ENCODE measurements at regions not wholly inside any gene's neighbourhood (a gene's known extent, or its start where the extent isn't known, plus 50 kb on each side); places are given as distances from the start of the nearest gene placed in this dataset.

DNA sequence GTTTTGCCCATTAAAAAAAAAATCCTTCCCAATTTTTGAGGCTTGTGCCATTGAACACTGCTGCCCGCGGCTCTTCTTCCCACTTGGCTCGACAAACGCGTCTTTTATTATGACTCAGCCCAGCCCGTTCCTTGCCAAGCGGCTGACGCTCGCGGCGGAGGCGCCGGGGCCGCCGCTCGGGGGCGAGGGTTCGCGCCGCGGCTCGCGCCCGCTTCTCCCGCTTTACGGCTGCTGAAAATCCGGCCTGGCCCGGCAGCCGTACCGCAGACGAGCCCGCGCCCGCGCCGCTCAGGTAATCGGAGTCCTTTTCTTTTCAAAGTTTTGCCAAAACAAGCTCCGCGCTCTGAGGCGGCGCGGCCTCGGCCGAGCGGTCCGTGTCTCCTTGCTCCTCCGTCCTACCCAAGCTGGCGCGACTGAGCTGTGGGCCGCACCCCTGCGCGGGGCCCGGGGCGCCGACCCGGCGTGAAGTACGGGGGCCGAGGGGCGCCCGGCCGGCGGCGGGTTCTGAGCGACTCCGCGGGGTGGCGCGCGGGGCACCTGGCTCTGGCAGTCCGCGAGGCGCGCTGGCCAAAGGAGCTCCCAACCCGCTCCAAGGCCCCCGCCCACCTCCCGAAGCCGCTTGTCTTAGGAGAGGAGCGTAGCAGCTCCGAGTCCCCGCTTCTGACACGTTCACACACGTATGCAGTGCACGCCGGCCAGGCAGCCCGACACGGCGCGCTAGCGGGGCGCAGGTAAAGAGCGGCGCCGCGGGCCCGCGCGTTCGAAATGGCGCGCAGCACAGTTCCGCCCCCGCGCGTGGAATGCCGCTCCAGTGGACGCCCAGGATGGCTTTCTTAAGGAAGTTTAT, 418.2 kb upstream of the NAALADL2 start:
- peak; percentile 94 for DNase-seq (ENCODE audit: low read depth)
- TF ChIP-seq, protein P1, sequence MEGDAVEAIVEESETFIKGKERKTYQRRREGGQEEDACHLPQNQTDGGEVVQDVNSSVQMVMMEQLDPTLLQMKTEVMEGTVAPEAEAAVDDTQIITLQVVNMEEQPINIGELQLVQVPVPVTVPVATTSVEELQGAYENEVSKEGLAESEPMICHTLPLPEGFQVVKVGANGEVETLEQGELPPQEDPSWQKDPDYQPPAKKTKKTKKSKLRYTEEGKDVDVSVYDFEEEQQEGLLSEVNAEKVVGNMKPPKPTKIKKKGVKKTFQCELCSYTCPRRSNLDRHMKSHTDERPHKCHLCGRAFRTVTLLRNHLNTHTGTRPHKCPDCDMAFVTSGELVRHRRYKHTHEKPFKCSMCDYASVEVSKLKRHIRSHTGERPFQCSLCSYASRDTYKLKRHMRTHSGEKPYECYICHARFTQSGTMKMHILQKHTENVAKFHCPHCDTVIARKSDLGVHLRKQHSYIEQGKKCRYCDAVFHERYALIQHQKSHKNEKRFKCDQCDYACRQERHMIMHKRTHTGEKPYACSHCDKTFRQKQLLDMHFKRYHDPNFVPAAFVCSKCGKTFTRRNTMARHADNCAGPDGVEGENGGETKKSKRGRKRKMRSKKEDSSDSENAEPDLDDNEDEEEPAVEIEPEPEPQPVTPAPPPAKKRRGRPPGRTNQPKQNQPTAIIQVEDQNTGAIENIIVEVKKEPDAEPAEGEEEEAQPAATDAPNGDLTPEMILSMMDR (IDR thresholded peaks at IDR 0.05; ENCODE audit: low read length, missing control alignments), result no peak
- H3K4me3 ChIP-seq (replicated peaks; ENCODE audit: low read depth, low read length), result peak overlapping the region; percentile 72

DNA sequence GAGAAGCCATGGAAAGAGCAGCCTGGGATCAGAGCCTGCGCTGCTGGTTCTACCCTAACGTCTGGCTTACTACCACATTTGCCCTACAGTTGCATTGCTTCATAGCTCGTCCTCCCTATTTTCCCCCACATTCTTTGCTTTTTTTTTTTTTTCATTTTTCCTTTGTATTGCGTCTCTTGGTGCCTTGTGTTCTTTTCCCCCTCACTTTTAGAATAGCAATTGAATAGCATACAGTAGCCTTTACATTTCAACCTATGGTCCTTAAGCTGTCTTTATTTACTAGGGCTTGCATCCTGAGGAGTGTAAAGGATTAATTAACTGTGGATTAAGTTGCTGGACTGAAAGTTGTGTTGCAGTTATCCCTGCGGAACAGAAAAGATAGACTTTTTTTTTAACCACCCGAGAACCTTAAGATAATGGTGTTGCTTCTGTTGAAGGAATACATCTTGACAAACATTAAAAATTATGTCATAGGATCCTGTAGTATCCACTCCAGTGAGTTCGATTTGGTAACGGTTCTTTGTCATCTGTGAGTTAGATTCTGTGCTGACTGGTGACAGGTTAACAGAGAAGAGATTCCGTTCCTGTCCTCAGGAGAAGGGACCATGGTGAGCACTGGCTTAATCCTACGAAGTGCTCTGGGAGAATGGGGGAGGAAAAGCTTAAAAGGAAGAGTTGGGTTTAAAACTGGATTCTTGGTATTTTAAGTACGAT, 417.4 kb upstream of the NAALADL2 start:
- peak overlapping the region; percentile 72 for H3K4me3 ChIP-seq (replicated peaks; ENCODE audit: low read depth, low read length)
- TF ChIP-seq, protein P1 (IDR thresholded peaks at IDR 0.05; ENCODE audit: low read length, missing control alignments), result no peak
- DNase-seq (ENCODE audit: low read depth), result peak; percentile 91

DNA sequence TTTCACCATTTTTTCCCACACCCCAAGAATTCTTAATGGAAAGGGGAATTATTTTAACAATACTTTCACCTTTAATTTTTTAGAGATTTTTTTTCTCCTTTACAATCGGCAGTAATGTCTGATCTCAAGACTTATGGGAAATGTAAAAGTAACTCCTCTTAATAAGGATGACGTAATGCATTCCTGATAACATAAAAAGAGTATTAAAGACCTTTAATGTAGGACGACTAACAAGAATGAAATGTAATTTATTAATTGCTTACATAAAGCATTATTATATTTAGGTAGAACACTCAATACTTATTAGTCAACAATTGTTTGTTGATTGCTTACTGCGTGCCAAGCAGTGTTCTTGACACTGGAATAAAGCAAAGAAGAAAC, 416.8 kb upstream of the NAALADL2 start:
- peak overlapping the region; percentile 72 for H3K4me3 ChIP-seq (replicated peaks; ENCODE audit: low read depth, low read length)
- DNase-seq (ENCODE audit: low read depth), result no peak
- TF ChIP-seq, protein P1 (IDR thresholded peaks at IDR 0.05; ENCODE audit: low read length, missing control alignments), result no peak

DNA sequence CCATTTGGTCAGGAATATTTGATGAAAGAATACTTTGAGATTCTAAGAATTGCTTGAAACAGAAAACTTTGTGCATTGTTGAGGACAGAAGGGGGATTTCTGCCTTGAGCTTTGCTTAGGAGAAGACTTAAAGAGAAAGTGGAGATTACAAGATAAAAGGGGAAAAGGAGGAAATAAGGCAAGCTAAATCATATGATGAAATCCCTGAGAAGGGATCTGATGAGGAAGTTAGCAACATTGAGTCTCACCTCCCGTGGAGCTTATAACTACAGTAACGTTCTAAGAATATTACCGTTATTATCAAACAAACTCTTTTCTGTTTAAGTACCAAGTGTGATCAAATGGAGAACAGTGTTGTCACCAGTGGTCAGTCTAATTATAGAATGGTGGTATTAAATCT, 414.7 kb upstream of the NAALADL2 start:
- no peak overlapping the region for H3K4me3 ChIP-seq (replicated peaks; ENCODE audit: low read depth, low read length)
- no peak for DNase-seq (ENCODE audit: low read depth)
- TF ChIP-seq, protein P1 (IDR thresholded peaks at IDR 0.05; ENCODE audit: low read length, missing control alignments), result no peak

DNA sequence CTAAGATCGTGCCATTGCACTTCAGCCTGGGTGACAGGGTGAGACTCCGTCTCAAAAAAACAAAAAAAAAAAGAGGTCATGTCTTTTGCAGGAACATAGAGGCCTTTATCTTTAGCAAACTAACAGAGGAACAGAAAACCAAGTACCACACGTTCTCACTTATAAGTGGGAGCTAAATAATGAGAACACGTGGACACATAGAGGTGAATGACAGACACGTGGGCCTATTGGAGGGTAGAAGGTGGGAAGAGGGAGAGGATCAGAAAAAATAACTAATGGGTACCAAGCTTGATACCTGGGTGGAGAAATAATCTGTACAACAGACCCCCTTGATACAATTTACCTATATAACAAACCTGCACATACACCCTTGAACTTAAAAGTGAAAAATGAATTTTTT, 401.4 kb upstream of the NAALADL2 start:
- TF ChIP-seq, protein P1 (IDR thresholded peaks at IDR 0.05; ENCODE audit: low read length, missing control alignments), result no peak
- H3K4me3 ChIP-seq (replicated peaks; ENCODE audit: low read depth, low read length), result no peak overlapping the region
- DNase-seq (ENCODE audit: low read depth), result no peak

DNA sequence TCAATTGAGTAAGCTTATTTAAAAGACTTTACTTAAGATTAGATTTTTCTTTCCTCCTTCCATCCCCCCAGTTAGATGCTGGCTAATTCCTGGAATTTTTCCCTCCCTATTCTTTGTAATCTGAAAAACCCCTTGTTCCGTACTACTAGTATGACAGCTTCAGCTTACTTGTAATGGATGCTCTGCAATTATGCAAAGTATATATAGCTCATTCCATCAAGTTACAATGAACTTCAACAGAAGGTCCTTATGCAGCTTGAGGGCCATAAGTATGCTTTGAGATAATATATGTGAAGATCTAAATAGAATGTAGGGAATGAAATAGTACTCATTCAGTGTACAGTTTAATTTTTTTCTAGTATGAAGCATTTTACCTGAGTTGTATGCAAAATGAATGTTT, 398.3 kb upstream of the NAALADL2 start:
- no peak overlapping the region for H3K4me3 ChIP-seq (replicated peaks; ENCODE audit: low read depth, low read length)
- TF ChIP-seq, protein P1 (IDR thresholded peaks at IDR 0.05; ENCODE audit: low read length, missing control alignments), result no peak
- DNase-seq (ENCODE audit: low read depth), result no peak
